Hepatic stellate cell (primary cell): ENCODE measurements at regions not wholly inside any gene's neighbourhood (a gene's known extent, or its start where the extent isn't known, plus 50 kb on each side); places are given as distances from the start of the nearest gene placed in this dataset.

ENCODE experiments used
- DNase-seq: peaks from one replicate; pipeline ENCODE4 v3.0.0; 2011; ENCODE audit warnings: low spot score

GRCh38 chr10:2173327-2173726 is 436.0 kb upstream of the ADARB2 start:
- DNase-seq, result no peak

GRCh38 chr10:2165771-2166460 is 428.6 kb upstream of the ADARB2 start:
- no peak for DNase-seq

GRCh38 chr10:2150288-2150687 is 413.0 kb upstream of the ADARB2 start:
- DNase-seq, result no peak

- no peak for DNase-seq
Observed at GRCh38 chr10:2145926-2146478, 408.7 kb upstream of the ADARB2 start.

- no peak for DNase-seq
Observed at GRCh38 chr10:2145491-2145890, 408.2 kb upstream of the ADARB2 start.

GRCh38 chr10:2144584-2144983 is 407.3 kb upstream of the ADARB2 start:
- DNase-seq, result no peak

GRCh38 chr10:2143213-2143835 is 406.0 kb upstream of the ADARB2 start:
- no peak for DNase-seq

- DNase-seq, result no peak
Observed at GRCh38 chr10:2139746-2140145, 402.4 kb upstream of the ADARB2 start.

- DNase-seq, result no peak
Observed at GRCh38 chr10:2137549-2138174, 400.3 kb upstream of the ADARB2 start.

- DNase-seq, result no peak
Observed at GRCh38 chr10:2130705-2131305, 393.5 kb upstream of the ADARB2 start.

GRCh38 chr10:2128991-2129390 is 391.7 kb upstream of the ADARB2 start:
- DNase-seq, result no peak

GRCh38 chr10:2124135-2124534 is 386.8 kb upstream of the ADARB2 start:
- no peak for DNase-seq

GRCh38 chr10:2122431-2123124 is 385.3 kb upstream of the ADARB2 start:
- no peak for DNase-seq

GRCh38 chr10:2121929-2122328 is 384.6 kb upstream of the ADARB2 start:
- DNase-seq, result no peak

- DNase-seq, result no peak
Observed at GRCh38 chr10:2121315-2121714, 384.0 kb upstream of the ADARB2 start.

- no peak for DNase-seq
Observed at GRCh38 chr10:2120746-2121145, 383.4 kb upstream of the ADARB2 start.

- DNase-seq, result no peak
Observed at GRCh38 chr10:2119316-2119715, 382.0 kb upstream of the ADARB2 start.

GRCh38 chr10:2118201-2118600 is 380.9 kb upstream of the ADARB2 start:
- no peak for DNase-seq

- DNase-seq, result no peak
Observed at GRCh38 chr10:2117641-2118040, 380.3 kb upstream of the ADARB2 start.

- no peak for DNase-seq
Observed at GRCh38 chr10:2111965-2112364, 374.6 kb upstream of the ADARB2 start.

- DNase-seq, result no peak
Observed at GRCh38 chr10:2108496-2108895, 371.2 kb upstream of the ADARB2 start.

- DNase-seq, result no peak
Observed at GRCh38 chr10:2106641-2107040, 369.3 kb upstream of the ADARB2 start.
